ENCODE measurements at regions not wholly inside any gene's neighbourhood (a gene's known extent, or its start where the extent isn't known, plus 50 kb on each side); places are given as distances from the start of the nearest gene placed in this dataset.

DNA sequence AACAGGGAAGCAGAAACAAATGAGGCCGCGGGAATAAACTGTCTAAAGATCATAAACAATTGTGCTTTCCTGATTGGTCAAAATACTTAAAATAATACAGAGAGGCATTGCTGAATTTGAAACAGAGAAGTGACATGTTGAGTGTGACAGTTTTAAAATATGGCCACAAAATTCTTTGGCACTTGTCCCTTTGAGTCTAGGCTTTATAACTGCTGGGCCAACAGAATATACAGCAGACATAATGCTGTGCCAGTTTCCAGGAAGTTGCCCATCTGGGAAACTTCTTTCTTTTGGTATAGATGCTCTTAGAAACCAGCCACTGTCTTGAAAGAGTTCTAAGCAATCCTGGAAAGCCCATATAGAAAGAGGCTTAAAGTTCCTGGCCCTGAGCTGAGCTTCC is 668.4 kb downstream of the CENPC start:
- Histone ChIP-seq H3K27ac (no peak overlapping the region), H3K9me3 (no peaks in the 10 kb centered on the region), H3K27me3 (no peaks in the 10 kb centered on the region), H3K4me3 (no peak overlapping the region), H3K4me1 (no peaks in the 10 kb centered on the region), H3K36me3 (no peaks in the 10 kb centered on the region)
- intact Hi-C loops (cut with DNase I; ENCODE audit: low total_unique reads), result no loop called here
- no peak for DNase-seq
- TF ChIP-seq, protein P1, sequence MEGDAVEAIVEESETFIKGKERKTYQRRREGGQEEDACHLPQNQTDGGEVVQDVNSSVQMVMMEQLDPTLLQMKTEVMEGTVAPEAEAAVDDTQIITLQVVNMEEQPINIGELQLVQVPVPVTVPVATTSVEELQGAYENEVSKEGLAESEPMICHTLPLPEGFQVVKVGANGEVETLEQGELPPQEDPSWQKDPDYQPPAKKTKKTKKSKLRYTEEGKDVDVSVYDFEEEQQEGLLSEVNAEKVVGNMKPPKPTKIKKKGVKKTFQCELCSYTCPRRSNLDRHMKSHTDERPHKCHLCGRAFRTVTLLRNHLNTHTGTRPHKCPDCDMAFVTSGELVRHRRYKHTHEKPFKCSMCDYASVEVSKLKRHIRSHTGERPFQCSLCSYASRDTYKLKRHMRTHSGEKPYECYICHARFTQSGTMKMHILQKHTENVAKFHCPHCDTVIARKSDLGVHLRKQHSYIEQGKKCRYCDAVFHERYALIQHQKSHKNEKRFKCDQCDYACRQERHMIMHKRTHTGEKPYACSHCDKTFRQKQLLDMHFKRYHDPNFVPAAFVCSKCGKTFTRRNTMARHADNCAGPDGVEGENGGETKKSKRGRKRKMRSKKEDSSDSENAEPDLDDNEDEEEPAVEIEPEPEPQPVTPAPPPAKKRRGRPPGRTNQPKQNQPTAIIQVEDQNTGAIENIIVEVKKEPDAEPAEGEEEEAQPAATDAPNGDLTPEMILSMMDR (IDR thresholded peaks at IDR 0.05), result no peak

DNA sequence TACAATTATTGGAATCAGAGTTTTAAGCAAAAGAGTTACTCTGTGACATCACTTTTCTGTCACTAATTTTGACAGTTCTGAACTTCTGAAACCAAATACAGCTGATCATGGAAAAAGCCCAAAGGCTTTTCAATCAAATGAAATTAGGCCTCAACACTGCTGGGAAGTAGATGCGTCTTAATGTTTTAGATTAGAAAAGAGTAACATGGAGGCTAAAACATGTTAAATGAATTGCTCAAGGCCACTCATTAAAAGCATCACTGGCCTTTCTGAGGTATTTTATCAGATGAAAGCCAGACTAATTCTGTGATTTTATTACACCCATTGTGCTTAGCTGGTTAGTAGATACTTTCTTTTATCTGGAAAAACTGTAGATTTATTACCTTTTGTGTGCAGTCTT is 672.6 kb downstream of the CENPC start:
- H3K27me3 ChIP-seq, result no peaks in the 10 kb centered on the region
- H3K36me3 ChIP-seq, result no peaks in the 10 kb centered on the region
- TF ChIP-seq, protein P1 (IDR thresholded peaks at IDR 0.05), result no peak
- no peak overlapping the region for H3K27ac ChIP-seq
- intact Hi-C loops (cut with DNase I; ENCODE audit: low total_unique reads), result no loop called here
- no peak overlapping the region for H3K4me3 ChIP-seq
- no peaks in the 10 kb centered on the region for H3K4me1 ChIP-seq
- DNase-seq, result no peak
- H3K9me3 ChIP-seq, result no peaks in the 10 kb centered on the region

DNA sequence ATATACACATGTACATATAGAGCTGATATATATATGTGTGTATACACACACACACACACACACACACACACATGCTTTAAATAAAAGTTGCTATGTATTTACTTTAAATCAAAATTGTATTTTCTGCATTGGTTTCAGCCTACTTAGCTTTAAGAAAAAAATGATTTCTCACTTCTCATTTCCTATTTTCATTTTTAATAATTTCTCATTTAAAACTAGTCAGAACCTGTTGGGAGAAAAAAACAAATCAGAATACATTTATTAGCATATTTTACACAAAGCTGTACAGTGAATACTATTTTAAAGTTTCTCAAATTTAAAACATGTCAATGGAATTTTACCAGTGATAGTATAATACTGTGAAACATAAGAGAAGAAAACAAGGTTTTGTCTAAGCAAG is 681.8 kb downstream of the CENPC start:
- intact Hi-C loops (cut with DNase I; ENCODE audit: low total_unique reads), result no loop called here
- peaks cover 0 to 3% (median 0%) of the 10 kb centered on the region in 3 donors for H3K9me3 ChIP-seq
- no peak for DNase-seq

DNA sequence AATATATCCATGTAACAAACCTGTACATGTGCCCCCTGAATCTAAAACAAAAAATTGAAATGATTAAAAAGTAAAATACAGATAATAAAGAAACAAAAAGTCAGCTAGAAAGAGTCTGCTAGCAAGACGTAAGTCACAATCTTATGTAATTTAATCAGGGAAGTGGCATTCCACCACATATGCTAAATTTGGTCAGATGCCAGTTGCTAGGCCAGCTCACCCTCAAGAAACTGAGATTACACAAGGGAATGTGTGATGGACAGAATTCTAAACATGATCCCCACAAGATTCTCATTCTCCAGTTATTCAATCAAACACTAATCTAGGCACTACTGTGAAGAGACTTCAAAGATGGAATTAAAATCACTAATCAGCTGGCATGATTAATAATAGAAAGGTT is 689.3 kb downstream of the CENPC start:
- H3K4me1 ChIP-seq, result no peaks in the 10 kb centered on the region
- TF ChIP-seq, protein P1 (IDR thresholded peaks at IDR 0.05), result no peak
- no peak overlapping the region for H3K4me3 ChIP-seq
- DNase-seq, result no peak
- H3K9me3 ChIP-seq, result peaks cover 0 to 3% (median 0%) of the 10 kb centered on the region in 3 donors
- intact Hi-C loops (cut with DNase I; ENCODE audit: low total_unique reads), result no loop called here
- H3K27me3 ChIP-seq, result no peaks in the 10 kb centered on the region
- H3K27ac ChIP-seq, result no peak overlapping the region
- H3K36me3 ChIP-seq, result no peaks in the 10 kb centered on the region

More for the DNA sequence above, 681.8 kb downstream of the CENPC start:
- TF ChIP-seq, protein P1 (IDR thresholded peaks at IDR 0.05), result no peak
- Histone ChIP-seq H3K27me3 (no peaks in the 10 kb centered on the region), H3K4me3 (no peak overlapping the region), H3K27ac (no peak overlapping the region), H3K4me1 (no peaks in the 10 kb centered on the region), H3K36me3 (no peaks in the 10 kb centered on the region)

DNA sequence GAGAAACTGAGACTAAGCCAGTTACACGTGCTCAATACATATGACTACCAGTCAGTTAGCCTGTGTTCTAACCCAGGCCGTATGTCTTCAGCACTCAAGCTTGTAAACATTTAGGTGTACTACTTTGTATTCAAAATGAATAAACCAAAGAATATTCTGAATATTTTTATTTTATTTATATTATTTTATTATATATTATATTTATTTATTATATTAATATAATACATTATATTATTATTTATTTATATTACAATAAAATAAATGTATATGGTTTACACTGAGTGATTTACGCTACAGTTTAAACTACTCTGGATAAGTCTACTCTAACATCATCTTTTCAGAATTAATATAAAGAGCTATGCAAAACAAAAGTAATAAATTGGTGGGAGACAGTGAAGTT is 691.5 kb downstream of the CENPC start:
- Histone ChIP-seq H3K27me3 (no peaks in the 10 kb centered on the region), H3K4me1 (no peaks in the 10 kb centered on the region), H3K4me3 (no peak overlapping the region), H3K27ac (no peak overlapping the region), H3K36me3 (no peaks in the 10 kb centered on the region), H3K9me3 (no peaks in the 10 kb centered on the region)
- intact Hi-C loops (cut with DNase I; ENCODE audit: low total_unique reads), result no loop called here
- no peak for DNase-seq
- TF ChIP-seq, protein P1 (IDR thresholded peaks at IDR 0.05), result no peak

DNA sequence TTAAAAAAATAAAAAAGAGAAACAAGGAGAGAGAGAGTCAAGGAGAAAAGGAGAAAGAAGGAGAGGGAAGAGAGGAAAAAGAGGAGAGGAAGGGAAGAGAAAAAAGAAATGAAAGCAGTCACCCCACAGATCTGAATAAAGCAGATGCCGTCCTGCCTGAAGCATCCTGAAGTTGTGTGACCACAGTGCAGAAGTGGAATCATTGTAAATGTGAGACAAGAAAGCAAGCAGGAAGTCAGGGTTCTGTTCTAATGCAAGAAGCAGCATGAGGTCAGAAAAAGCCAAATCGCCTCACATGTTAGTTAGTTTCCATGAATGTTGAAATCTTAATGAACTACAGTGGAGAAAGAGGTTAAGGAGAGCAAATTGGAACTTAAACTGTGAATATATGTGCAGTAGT is 692.5 kb downstream of the CENPC start:
- DNase-seq, result no peak
- H3K4me1 ChIP-seq, result no peaks in the 10 kb centered on the region
- H3K4me3 ChIP-seq, result no peak overlapping the region
- no peaks in the 10 kb centered on the region for H3K9me3 ChIP-seq
- TF ChIP-seq, protein P1 (IDR thresholded peaks at IDR 0.05), result no peak
- H3K36me3 ChIP-seq, result no peaks in the 10 kb centered on the region
- no peaks in the 10 kb centered on the region for H3K27me3 ChIP-seq
- intact Hi-C loops (cut with DNase I; ENCODE audit: low total_unique reads), result no loop called here
- no peak overlapping the region for H3K27ac ChIP-seq
